IMR-90 (cell line): ENCODE measurements at regions not wholly inside any gene's neighbourhood (a gene's known extent, or its start where the extent isn't known, plus 50 kb on each side); places are given as distances from the start of the nearest gene placed in this dataset.

Experiments used
- ATAC-seq: fragments of 200-7000 bp; cut with Tn5 transposase; 2 replicates; pipeline ENCODE4 v1.9.1; 2020; ENCODE audit warnings: low read depth, mild to moderate bottlenecking, moderate library complexity
- BruUV-seq: library from RNA; stranded (reverse); fragments of 400-500 nt; replicated peaks from 2 replicates; lab custom pipeline; 2021; lab: Mats Ljungman, UMichigan
- CTCF ChIA-PET: fragments of 300-600 bp; formaldehyde crosslinking; extraction: SDS; loops from one replicate; lab custom pipeline; 2021; ENCODE audit warnings: antibody characterized with exemption; lab: Yijun Ruan, JAX
- POLR2A ChIA-PET: fragments of 300-600 bp; sonication (Branson Sonifier 250); formaldehyde crosslinking; loops from one replicate; lab custom pipeline; 2022; ENCODE audit warnings: antibody characterized with exemption; ENCODE audit not compliant: unreplicated experiment; lab: Charles Lee
- DNase-seq: peaks from one replicate; pipeline ENCODE4 v3.0.0; 2013
- H2AFZ ChIP-seq: replicated peaks from 2 replicates; pipeline ENCODE3; 2013; ENCODE audit warnings: low read length, mild to moderate bottlenecking; ENCODE audit not compliant: poor library complexity
- H2AK5ac ChIP-seq: 2 replicates; pipeline ENCODE4 v1.6.1; 2013; ENCODE audit warnings: low read depth, low read length, inconsistent platforms
- H2AK9ac ChIP-seq: replicated peaks from 2 replicates; pipeline ENCODE3; 2013; ENCODE audit warnings: mild to moderate bottlenecking, low read depth, low read length, moderate library complexity; ENCODE audit not compliant: poor library complexity
- H2BK120ac ChIP-seq: 2 replicates; pipeline ENCODE4 v1.6.1; 2013; ENCODE audit warnings: low read depth, low read length, inconsistent platforms
- H2BK15ac ChIP-seq: 3 replicates; pipeline ENCODE4 v1.6.1; 2013; ENCODE audit warnings: low read depth, low read length, inconsistent platforms
- H2BK20ac ChIP-seq: 2 replicates; pipeline ENCODE4 v1.6.1; 2013; ENCODE audit warnings: low read depth, mild to moderate bottlenecking, inconsistent platforms, low read length, moderate library complexity
- H2BK5ac ChIP-seq: 2 replicates; pipeline ENCODE4 v1.6.1; 2013; ENCODE audit warnings: mild to moderate bottlenecking, low read depth, low read length, inconsistent platforms; ENCODE audit not compliant: poor library complexity, severe bottlenecking
- H3K14ac ChIP-seq: replicated peaks from 2 replicates; pipeline ENCODE4 v1.6.1; 2013; ENCODE audit warnings: low read depth, low read length, inconsistent platforms
- H3K18ac ChIP-seq: 2 replicates; pipeline ENCODE4 v1.6.1; 2013; ENCODE audit warnings: low read depth, low read length, control low read depth
- H3K23ac ChIP-seq: 2 replicates; pipeline ENCODE4 v1.6.1; 2013; ENCODE audit warnings: low read depth, low read length, inconsistent platforms
- H3K27ac ChIP-seq: 2 replicates; pipeline ENCODE4 v1.5.1; 2013; ENCODE audit warnings: mild to moderate bottlenecking, control low read depth, low read length; ENCODE audit not compliant: insufficient read depth
- H3K27me3 ChIP-seq: 2 replicates; pipeline ENCODE4 v1.6.1; 2013; ENCODE audit warnings: low read length; ENCODE audit not compliant: control insufficient read depth, insufficient read depth
- H3K36me3 ChIP-seq: 2 replicates; pipeline ENCODE4 v1.6.1; 2013; ENCODE audit warnings: low read length, mixed read lengths; ENCODE audit not compliant: control insufficient read depth, insufficient read depth
- H3K4ac ChIP-seq: 2 replicates; pipeline ENCODE4 v1.6.1; 2013; ENCODE audit warnings: low read depth, low read length, inconsistent platforms
- H3K4me1 ChIP-seq: 2 replicates; pipeline ENCODE4 v1.6.1; 2013; ENCODE audit warnings: low read length, mixed read lengths; ENCODE audit not compliant: control insufficient read depth, insufficient read depth
- H3K4me2 ChIP-seq: 2 replicates; pipeline ENCODE4 v1.6.1; 2013; ENCODE audit warnings: low read depth, mild to moderate bottlenecking, control low read depth, low read length, moderate library complexity
- H3K4me3 ChIP-seq: 2 replicates; pipeline ENCODE4 v1.5.1; 2013; ENCODE audit warnings: low read depth, mild to moderate bottlenecking, control low read depth, low read length, moderate library complexity; ENCODE audit not compliant: insufficient read depth
- H3K56ac ChIP-seq: 2 replicates; pipeline ENCODE4 v1.6.1; 2013; ENCODE audit warnings: low read length, inconsistent platforms; ENCODE audit not compliant: insufficient read depth; ENCODE audit errors: extremely low read depth
- H3K79me1 ChIP-seq, 2 experiments: 2 replicates each; pipeline ENCODE4 v1.6.1; 2013; ENCODE audit warnings: low read length in 2 of 2, inconsistent platforms in 1 of 2, low read depth in 1 of 2
- H3K9ac ChIP-seq: 2 replicates; pipeline ENCODE4 v1.6.1; 2013; ENCODE audit warnings: low read depth, low read length, control low read depth
- H3K9me1 ChIP-seq: 2 replicates; pipeline ENCODE4 v1.6.1; 2013; ENCODE audit warnings: low read length, inconsistent platforms; ENCODE audit not compliant: insufficient read depth
- H3K9me3 ChIP-seq: 2 replicates; pipeline ENCODE4 v1.6.1; 2013; ENCODE audit warnings: low read length; ENCODE audit not compliant: control insufficient read depth, insufficient read depth
- H4K20me1 ChIP-seq: 2 replicates; pipeline ENCODE4 v1.6.1; 2013; ENCODE audit warnings: low read length, inconsistent platforms; ENCODE audit not compliant: insufficient read depth
- H4K5ac ChIP-seq: 2 replicates; pipeline ENCODE4 v1.6.1; 2013; ENCODE audit warnings: mild to moderate bottlenecking, low read depth, low read length, control low read depth
- H4K8ac ChIP-seq, 2 experiments: 2 replicates each; pipeline ENCODE4 v1.6.1; 2013; ENCODE audit warnings: low read depth in 2 of 2, low read length in 2 of 2, control low read depth in 1 of 2, inconsistent platforms in 1 of 2
- H4K91ac ChIP-seq: 2 replicates; pipeline ENCODE4 v1.6.1; 2013; ENCODE audit warnings: low read depth, low read length, inconsistent platforms; ENCODE audit not compliant: insufficient read depth
- BHLHE40 ChIP-seq: fragments of 150-350 bp; IDR thresholded peaks from 2 replicates; pipeline ENCODE4 v1.6.1; 2016; ENCODE audit warnings: mild to moderate bottlenecking, low read depth, low read length
- CEBPB ChIP-seq: IDR thresholded peaks from 2 replicates; pipeline ENCODE4 v1.6.1; 2012; ENCODE audit warnings: low read depth, low read length, improper control_type of control experiment
- CHD1 ChIP-seq: IDR thresholded peaks from 2 replicates; pipeline ENCODE4 v1.6.1; 2012; ENCODE audit warnings: low read depth, low read length, improper control_type of control experiment
- FOS ChIP-seq: fragments of 150-350 bp; IDR thresholded peaks from 2 replicates; pipeline ENCODE4 v1.6.1; 2016; ENCODE audit warnings: low read depth, low read length
- MAFK ChIP-seq: IDR thresholded peaks from 2 replicates; pipeline ENCODE4 v1.6.1; 2012; ENCODE audit warnings: low read depth, low read length, improper control_type of control experiment
- MAZ ChIP-seq: IDR thresholded peaks from 2 replicates; pipeline ENCODE4 v1.6.1; 2012; ENCODE audit warnings: low read depth, mild to moderate bottlenecking, low read length, improper control_type of control experiment, moderate library complexity, borderline replicate concordance
- RCOR1 ChIP-seq: IDR thresholded peaks from 2 replicates; pipeline ENCODE4 v1.6.1; 2012; ENCODE audit warnings: mild to moderate bottlenecking, low read length, improper control_type of control experiment; ENCODE audit not compliant: insufficient replicate concordance
- SMC3 ChIP-seq: fragments of 150-350 bp; IDR thresholded peaks from 2 replicates; pipeline ENCODE4 v1.6.1; 2016; ENCODE audit warnings: low read depth, mild to moderate bottlenecking, antibody characterized with exemption, low read length, moderate library complexity
- dilution Hi-C: fragments of 300-500 bp; cut with HindIII; formaldehyde crosslinking; loops from one replicate; pipeline ENCODE4 v1.14.3; 2018; ENCODE audit warnings: low sequenced_read_pairs; ENCODE audit not compliant: unreplicated experiment
- in situ Hi-C: fragments of 300-500 bp; cut with MboI; formaldehyde crosslinking; loops from 3 replicates; pipeline ENCODE4 v1.14.3; 2019; ENCODE audit warnings: low sequenced_read_pairs, inconsistent platforms, mixed read lengths
- intact Hi-C: fragments of 100-400 bp; cut with micrococcal nuclease; formaldehyde crosslinking; loops from 2 replicates; pipeline ENCODE4 v1.10.0; 2022
- TF ChIP-seq, protein P1 (sequence below): conservative IDR thresholded peaks from 2 replicates; pipeline ENCODE4 v1.5.1; 2012; ENCODE audit warnings: mild to moderate bottlenecking, low read depth, low read length, improper control_type of control experiment

DNA sequence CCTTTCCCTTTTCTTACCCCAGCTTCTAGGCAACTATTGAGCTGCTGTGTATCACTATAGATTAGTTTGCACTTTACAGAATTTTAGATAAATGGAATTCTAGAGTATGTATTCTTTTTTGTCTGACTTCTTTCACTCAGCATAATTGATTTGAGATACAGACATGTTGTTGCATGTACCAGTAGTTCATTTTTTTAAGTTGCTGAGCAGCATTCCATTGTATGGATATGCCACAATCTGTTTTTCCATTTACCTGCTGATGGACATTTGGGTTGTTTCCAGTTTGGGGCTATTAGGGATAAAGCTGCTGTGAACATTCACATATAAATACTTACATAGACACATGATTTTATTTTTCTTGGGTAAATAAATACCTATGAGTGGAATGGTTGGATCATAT lies 135.7 kb downstream of the IGF1 start:
- CTCF ChIA-PET: no interaction called here
- H3K18ac ChIP-seq: no peak overlapping the region

More for the DNA sequence above, 135.7 kb downstream of the IGF1 start:
- no peak overlapping the region for H4K8ac ChIP-seq
- POLR2A ChIA-PET: interaction anchor here (0.6 kb wide), 1 partner anchor 16 kb away, joined by 3 read pairs; no protein-coding TSS in a partner anchor
- intact Hi-C loops: no loop called here
- no peak overlapping the region for H3K27ac ChIP-seq
- no peaks in the 10 kb centered on the region for H4K20me1 ChIP-seq
- H2AK5ac ChIP-seq: no peak overlapping the region
- no peak overlapping the region for H3K4me3 ChIP-seq
- DNase-seq: no peak
- TF ChIP-seq MAFK: no peak
- no peak for TF ChIP-seq MAZ
- no peak for TF ChIP-seq FOS
- TF ChIP-seq, protein P1, sequence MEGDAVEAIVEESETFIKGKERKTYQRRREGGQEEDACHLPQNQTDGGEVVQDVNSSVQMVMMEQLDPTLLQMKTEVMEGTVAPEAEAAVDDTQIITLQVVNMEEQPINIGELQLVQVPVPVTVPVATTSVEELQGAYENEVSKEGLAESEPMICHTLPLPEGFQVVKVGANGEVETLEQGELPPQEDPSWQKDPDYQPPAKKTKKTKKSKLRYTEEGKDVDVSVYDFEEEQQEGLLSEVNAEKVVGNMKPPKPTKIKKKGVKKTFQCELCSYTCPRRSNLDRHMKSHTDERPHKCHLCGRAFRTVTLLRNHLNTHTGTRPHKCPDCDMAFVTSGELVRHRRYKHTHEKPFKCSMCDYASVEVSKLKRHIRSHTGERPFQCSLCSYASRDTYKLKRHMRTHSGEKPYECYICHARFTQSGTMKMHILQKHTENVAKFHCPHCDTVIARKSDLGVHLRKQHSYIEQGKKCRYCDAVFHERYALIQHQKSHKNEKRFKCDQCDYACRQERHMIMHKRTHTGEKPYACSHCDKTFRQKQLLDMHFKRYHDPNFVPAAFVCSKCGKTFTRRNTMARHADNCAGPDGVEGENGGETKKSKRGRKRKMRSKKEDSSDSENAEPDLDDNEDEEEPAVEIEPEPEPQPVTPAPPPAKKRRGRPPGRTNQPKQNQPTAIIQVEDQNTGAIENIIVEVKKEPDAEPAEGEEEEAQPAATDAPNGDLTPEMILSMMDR: no peak
- TF ChIP-seq BHLHE40: no peak
- no peak for TF ChIP-seq CHD1
- no peak for TF ChIP-seq RCOR1
- TF ChIP-seq SMC3: no peak
- no peak for TF ChIP-seq CEBPB
- H3K36me3 ChIP-seq: no peaks in the 10 kb centered on the region
- H3K9me3 ChIP-seq: no peaks in the 10 kb centered on the region
- H4K5ac ChIP-seq: no peak overlapping the region
- peaks cover 2% of the 10 kb centered on the region; the same call in 1 of the 2 replicates for H3K4me1 ChIP-seq
- H4K91ac ChIP-seq: no peak overlapping the region
- H2BK5ac ChIP-seq: no peak overlapping the region
- no peaks in the 10 kb centered on the region for H3K9me1 ChIP-seq
- no peak overlapping the region for H3K9ac ChIP-seq
- H2BK120ac ChIP-seq: no peak overlapping the region
- H3K27me3 ChIP-seq: no peaks in the 10 kb centered on the region
- no peak overlapping the region for H3K4me2 ChIP-seq
- no peak overlapping the region for H3K23ac ChIP-seq
- H2AK9ac ChIP-seq: no peak overlapping the region
- H2BK15ac ChIP-seq: no peak overlapping the region
- in situ Hi-C loops: no loop called here
- dilution Hi-C loops: no loop called here
- H3K4ac ChIP-seq: no peak overlapping the region
- H3K79me1 ChIP-seq: no peaks in the 10 kb centered on the region
- H2AFZ ChIP-seq: no peak overlapping the region
- H3K56ac ChIP-seq: no peak overlapping the region
- BruUV-seq: no TSS peak
- no peak overlapping the region for H3K14ac ChIP-seq
- no peak overlapping the region for H2BK20ac ChIP-seq
- no peak for ATAC-seq
